ENCODE measurements at regions not wholly inside any gene's neighbourhood (a gene's known extent, or its start where the extent isn't known, plus 50 kb on each side); places are given as distances from the start of the nearest gene placed in this dataset.

DNA sequence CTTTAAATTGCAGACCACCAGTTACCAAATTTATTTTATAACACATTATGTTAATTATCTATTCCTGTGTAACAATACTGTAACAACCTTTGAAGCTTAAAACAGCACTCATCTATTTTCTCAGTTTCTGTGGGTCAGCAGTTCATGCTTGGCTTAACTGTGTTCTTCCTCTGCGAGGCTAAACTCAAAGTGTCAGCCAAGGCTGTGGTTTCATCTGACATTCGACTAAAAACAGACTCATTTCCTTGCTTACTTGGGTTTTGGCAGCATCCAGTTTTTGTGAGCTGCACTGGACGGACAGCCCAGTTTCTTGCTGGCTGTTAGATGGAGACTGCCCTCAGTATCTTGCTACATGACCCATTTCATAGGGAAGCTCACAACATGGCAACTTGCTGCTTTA, 247.3 kb upstream of the KCNH8 start:
- TF ChIP-seq, protein P1, sequence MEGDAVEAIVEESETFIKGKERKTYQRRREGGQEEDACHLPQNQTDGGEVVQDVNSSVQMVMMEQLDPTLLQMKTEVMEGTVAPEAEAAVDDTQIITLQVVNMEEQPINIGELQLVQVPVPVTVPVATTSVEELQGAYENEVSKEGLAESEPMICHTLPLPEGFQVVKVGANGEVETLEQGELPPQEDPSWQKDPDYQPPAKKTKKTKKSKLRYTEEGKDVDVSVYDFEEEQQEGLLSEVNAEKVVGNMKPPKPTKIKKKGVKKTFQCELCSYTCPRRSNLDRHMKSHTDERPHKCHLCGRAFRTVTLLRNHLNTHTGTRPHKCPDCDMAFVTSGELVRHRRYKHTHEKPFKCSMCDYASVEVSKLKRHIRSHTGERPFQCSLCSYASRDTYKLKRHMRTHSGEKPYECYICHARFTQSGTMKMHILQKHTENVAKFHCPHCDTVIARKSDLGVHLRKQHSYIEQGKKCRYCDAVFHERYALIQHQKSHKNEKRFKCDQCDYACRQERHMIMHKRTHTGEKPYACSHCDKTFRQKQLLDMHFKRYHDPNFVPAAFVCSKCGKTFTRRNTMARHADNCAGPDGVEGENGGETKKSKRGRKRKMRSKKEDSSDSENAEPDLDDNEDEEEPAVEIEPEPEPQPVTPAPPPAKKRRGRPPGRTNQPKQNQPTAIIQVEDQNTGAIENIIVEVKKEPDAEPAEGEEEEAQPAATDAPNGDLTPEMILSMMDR (IDR thresholded peaks at IDR 0.05; ENCODE audit: low read length) = no peak
- no peak for TF ChIP-seq EZH2 (IDR thresholded peaks at IDR 0.05; ENCODE audit: borderline replicate concordance, low read length)
